ENCODE measurements at regions not wholly inside any gene's neighbourhood (a gene's known extent, or its start where the extent isn't known, plus 50 kb on each side); places are given as distances from the start of the nearest gene placed in this dataset.

DNA sequence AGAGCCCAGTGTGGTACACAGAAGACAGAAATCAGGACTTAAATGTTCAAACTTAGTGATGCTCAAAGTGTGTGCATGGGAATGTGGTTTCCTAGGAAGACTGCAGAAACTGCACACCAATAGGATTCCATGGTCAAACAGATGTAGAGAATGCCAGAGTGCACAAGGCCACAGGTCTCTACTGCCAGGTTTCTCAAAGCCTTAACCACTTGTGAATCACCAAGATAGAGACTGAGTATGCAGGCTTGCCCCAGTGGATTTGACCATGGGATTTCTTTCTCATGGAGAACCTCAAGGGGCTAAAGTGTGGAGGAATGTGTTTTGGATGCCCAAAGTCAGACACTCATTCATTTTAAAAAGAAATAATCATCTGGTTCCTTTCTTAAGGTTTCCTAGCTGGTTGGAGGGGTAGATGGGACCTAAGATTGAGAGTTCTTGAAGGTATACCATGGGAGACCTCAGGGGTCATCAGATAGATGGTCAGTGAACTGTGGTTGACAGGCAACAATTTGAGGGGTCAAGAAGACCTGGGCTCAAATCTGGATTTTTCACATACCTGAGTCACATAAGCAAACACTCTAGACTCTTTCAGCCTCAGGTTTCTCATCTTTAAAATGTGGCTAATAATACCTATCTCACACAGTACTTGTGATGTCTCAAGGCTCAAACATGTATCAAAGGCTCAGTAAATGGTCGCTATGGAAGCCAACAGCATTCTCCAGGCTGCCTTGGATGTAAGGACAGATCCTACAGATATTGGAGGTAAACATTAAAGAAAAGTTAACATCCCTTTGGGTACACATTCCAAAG lies 81.1 kb downstream of the BOD1 start:
- no peak overlapping the region for H3K56ac ChIP-seq (replicated peaks; ENCODE audit: insufficient read length, low read depth, low read length)
- H3K4me1 ChIP-seq (replicated peaks in 1 of 4; ENCODE audit: control insufficient read depth in 3 of 4, insufficient read depth in 4 of 4, low read length in 3 of 4) = no peaks in the 10 kb centered on the region
- H2BK12ac ChIP-seq (ENCODE audit: low read depth, low read length) = no peak overlapping the region
- H2BK15ac ChIP-seq (ENCODE audit: low read length) = no peak overlapping the region
- no peak overlapping the region for H3K14ac ChIP-seq (ENCODE audit: insufficient read length)
- H3K27me3 ChIP-seq (replicated peaks in 1 of 4; ENCODE audit: control insufficient read depth in 3 of 4, extremely low read depth in 1 of 4, insufficient read depth in 3 of 4, low read length in 3 of 4) = peaks cover 0 to 1% (median 0%) of the 10 kb centered on the region in 4 experiments; a peak in 1 of 7 replicates
- H3K36me3 ChIP-seq (ENCODE audit: control insufficient read depth in 2 of 4, insufficient read depth in 4 of 4, low read length in 3 of 4) = no peaks in the 10 kb centered on the region
- H3K4ac ChIP-seq (replicated peaks; ENCODE audit: insufficient read length, low read depth, low read length) = no peak overlapping the region
- H3K4me3 ChIP-seq (ENCODE audit: extremely low read depth in 1 of 4, insufficient read depth in 2 of 4, low read depth in 3 of 4, low read length in 4 of 4) = no peak overlapping the region
- H4K8ac ChIP-seq (ENCODE audit: extremely low read depth, insufficient read depth, low read length) = no peak overlapping the region
- TF ChIP-seq NANOG (IDR thresholded peaks at IDR 0.05; ENCODE audit: insufficient read depth, low read depth, low read length, poor library complexity, severe bottlenecking) (no peak), FOSL1 (IDR thresholded peaks at IDR 0.05; ENCODE audit: insufficient read depth, low read depth, low read length) (no peak), SUZ12 (IDR thresholded peaks at IDR 0.05; ENCODE audit: low read length) (no peak), SP1 (IDR thresholded peaks at IDR 0.05; ENCODE audit: low read depth, low read length) (no peak), SIRT6 (IDR thresholded peaks at IDR 0.05; ENCODE audit: low read length) (no peak), GABPA (IDR thresholded peaks at IDR 0.05; ENCODE audit: borderline replicate concordance, insufficient read depth, low read length) (no peak)
- TF ChIP-seq, protein P1, sequence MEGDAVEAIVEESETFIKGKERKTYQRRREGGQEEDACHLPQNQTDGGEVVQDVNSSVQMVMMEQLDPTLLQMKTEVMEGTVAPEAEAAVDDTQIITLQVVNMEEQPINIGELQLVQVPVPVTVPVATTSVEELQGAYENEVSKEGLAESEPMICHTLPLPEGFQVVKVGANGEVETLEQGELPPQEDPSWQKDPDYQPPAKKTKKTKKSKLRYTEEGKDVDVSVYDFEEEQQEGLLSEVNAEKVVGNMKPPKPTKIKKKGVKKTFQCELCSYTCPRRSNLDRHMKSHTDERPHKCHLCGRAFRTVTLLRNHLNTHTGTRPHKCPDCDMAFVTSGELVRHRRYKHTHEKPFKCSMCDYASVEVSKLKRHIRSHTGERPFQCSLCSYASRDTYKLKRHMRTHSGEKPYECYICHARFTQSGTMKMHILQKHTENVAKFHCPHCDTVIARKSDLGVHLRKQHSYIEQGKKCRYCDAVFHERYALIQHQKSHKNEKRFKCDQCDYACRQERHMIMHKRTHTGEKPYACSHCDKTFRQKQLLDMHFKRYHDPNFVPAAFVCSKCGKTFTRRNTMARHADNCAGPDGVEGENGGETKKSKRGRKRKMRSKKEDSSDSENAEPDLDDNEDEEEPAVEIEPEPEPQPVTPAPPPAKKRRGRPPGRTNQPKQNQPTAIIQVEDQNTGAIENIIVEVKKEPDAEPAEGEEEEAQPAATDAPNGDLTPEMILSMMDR (IDR thresholded peaks at IDR 0.05; ENCODE audit: control extremely low read depth in 1 of 3, insufficient read depth in 1 of 3, low read depth in 1 of 3, low read length in 3 of 3) = no peak
- no peaks in the 10 kb centered on the region for H3K9me3 ChIP-seq (ENCODE audit: insufficient read depth in 2 of 2, low read depth in 1 of 2, low read length in 1 of 2)
- H2BK5ac ChIP-seq (ENCODE audit: low read depth, low read length) = no peak overlapping the region
- H3K79me1 ChIP-seq (ENCODE audit: low read depth, low read length) = no peaks in the 10 kb centered on the region
- ChIA-PET CTCF (ENCODE audit: partially characterized antibody) (interaction anchor here (1.1 to 1.3 kb wide), 3 partner anchors 38 to 206 kb away, joined by 3 to 5 read pairs (median 3); no protein-coding TSS in a partner anchor), POLR2A (ENCODE audit: partially characterized antibody) (no interaction called here)
- no peak overlapping the region for H2BK20ac ChIP-seq (ENCODE audit: low read length)
- no peak overlapping the region for H3K23ac ChIP-seq (ENCODE audit: insufficient read length)
- H3K23me2 ChIP-seq (ENCODE audit: low read depth, low read length) = 0 out of 2 replicates have a peak, but pooled peaks cover 2% of the 10 kb centered on the region
- H3K27ac ChIP-seq (ENCODE audit: low read depth, low read length) = no peak overlapping the region
- no peak overlapping the region for H3K9ac ChIP-seq (replicated peaks in 1 of 4; ENCODE audit: extremely low read depth in 1 of 4, low read depth in 3 of 4, low read length in 3 of 4)
- no peak overlapping the region for H3K4me2 ChIP-seq (ENCODE audit: insufficient read depth in 1 of 2, low read depth in 2 of 2, low read length in 2 of 2)
- H3K18ac ChIP-seq (ENCODE audit: extremely low read depth, low read length) = no peak overlapping the region
- H4K20me1 ChIP-seq (replicated peaks in 1 of 2; ENCODE audit: control insufficient read depth in 1 of 2, insufficient read depth in 2 of 2, low read length in 2 of 2) = no peaks in the 10 kb centered on the region
- no peak overlapping the region for H2AFZ ChIP-seq (ENCODE audit: low read length)
- H4K91ac ChIP-seq (replicated peaks; ENCODE audit: insufficient read length, low read length) = no peak overlapping the region
- FAIRE-seq (no peak), DNase-seq (ENCODE audit: low read depth in 1 of 2, low spot score in 2 of 2) (no peak)
- no peaks in the 10 kb centered on the region for H3K79me2 ChIP-seq (ENCODE audit: control insufficient read depth in 1 of 2, insufficient read depth in 2 of 2, low read length in 2 of 2)
- H2AK5ac ChIP-seq (ENCODE audit: low read depth, low read length) = no peak overlapping the region
- H2BK120ac ChIP-seq (replicated peaks; ENCODE audit: low read depth, low read length) = no peak overlapping the region
- WGBS, 2 experiments (ENCODE audit: extremely low coverage in 1 of 2, insufficient coverage in 1 of 2, insufficient read length in 1 of 2, insufficient replicate concordance in 2 of 2, low coverage in 1 of 2, low lambda C conversion rate in 2 of 2, missing lambda C conversion rate in 1 of 2) = 70% methylated on average over 1 of the region's 1 CpG; no CpG with 5 or more reads in 1 of the 2 experiments
- no peak overlapping the region for H4K5ac ChIP-seq (ENCODE audit: insufficient read length, low read depth, low read length)

All from H1 (cell line).